Liver (tissue), 8 donors: ENCODE measurements at regions not wholly inside any gene's neighbourhood (a gene's known extent, or its start where the extent isn't known, plus 50 kb on each side); places are given as distances from the start of the nearest gene placed in this dataset.

Experiments
- DNase-seq: peaks from one replicate; pipeline ENCODE4 v3.0.0-alpha.2; 2017; ENCODE audit warnings: low spot score
- H3K27ac ChIP-seq, 2 donors: one replicate each; pipeline ENCODE4 v1.7.0; 2013; ENCODE audit warnings: inconsistent platforms in 2 of 2, low read length in 2 of 2, control low read depth in 1 of 2, low read depth in 1 of 2, mild to moderate bottlenecking in 1 of 2
- H3K27me3 ChIP-seq, 4 donors: one replicate each; pipeline versions ENCODE4 v1.6.1 to v1.7.0; 2013; ENCODE audit warnings: low read length in 3 of 4, inconsistent platforms in 1 of 4, mild to moderate bottlenecking in 1 of 4, moderate library complexity in 1 of 4; ENCODE audit not compliant: control insufficient read depth in 4 of 4, insufficient read depth in 4 of 4
- H3K36me3 ChIP-seq, 4 donors: one replicate each; pipeline versions ENCODE4 v1.6.1 to v1.7.0; 2013; ENCODE audit warnings: low read length in 3 of 4, mild to moderate bottlenecking in 3 of 4, low read depth in 1 of 4, moderate library complexity in 1 of 4; ENCODE audit not compliant: control insufficient read depth in 4 of 4, insufficient read depth in 3 of 4
- H3K4me1 ChIP-seq, 4 donors: one replicate each; pipeline versions ENCODE4 v1.6.1 to v1.7.0; 2013; ENCODE audit warnings: low read length in 3 of 4, mild to moderate bottlenecking in 3 of 4, moderate library complexity in 1 of 4; ENCODE audit not compliant: control insufficient read depth in 4 of 4, insufficient read depth in 4 of 4
- H3K4me3 ChIP-seq, 3 donors: one replicate each; pipeline versions ENCODE4 v1.6.1 to v1.7.0; 2013; ENCODE audit warnings: low read length in 3 of 3, control low read depth in 1 of 3, low read depth in 1 of 3, mild to moderate bottlenecking in 1 of 3
- H3K9ac ChIP-seq, 2 donors: one replicate each; pipeline ENCODE4 v1.7.0; 2013; ENCODE audit warnings: low read length in 2 of 2, mild to moderate bottlenecking in 2 of 2, moderate library complexity in 2 of 2, control low read depth in 1 of 2, low read depth in 1 of 2
- H3K9me3 ChIP-seq, 4 donors: one replicate each; pipeline versions ENCODE4 v1.6.1 to v1.7.0; 2013; ENCODE audit warnings: low read length in 3 of 4; ENCODE audit not compliant: control insufficient read depth in 4 of 4
- ATF3 ChIP-seq: IDR thresholded peaks from 2 replicates; pipeline ENCODE4 v1.6.1; 2016; ENCODE audit warnings: antibody characterized with exemption
- FOXA1 ChIP-seq: IDR thresholded peaks from 2 replicates; pipeline ENCODE4 v1.6.1; 2016; ENCODE audit warnings: antibody characterized with exemption
- FOXA2 ChIP-seq: IDR thresholded peaks from 2 replicates; pipeline ENCODE4 v1.6.1; 2016; ENCODE audit warnings: antibody characterized with exemption
- GABPA ChIP-seq, 2 donors: IDR thresholded peaks in 1 of 2; conservative IDR thresholded peaks in 1 of 2; 2 replicates each; pipeline ENCODE4 v1.6.1; 2016; ENCODE audit warnings: antibody characterized with exemption in 2 of 2, mild to moderate bottlenecking in 1 of 2, moderate library complexity in 1 of 2
- HNF4G ChIP-seq: IDR thresholded peaks from 2 replicates; pipeline ENCODE4 v1.6.1; 2016; ENCODE audit warnings: antibody characterized with exemption
- JUND ChIP-seq, 2 donors: IDR thresholded peaks; 2 replicates each; pipeline ENCODE4 v1.6.1; 2016; ENCODE audit warnings: antibody characterized with exemption in 2 of 2
- MAX ChIP-seq: IDR thresholded peaks from 2 replicates; pipeline ENCODE4 v1.6.1; 2016; ENCODE audit warnings: antibody characterized with exemption
- NR2F2 ChIP-seq: IDR thresholded peaks from 2 replicates; pipeline ENCODE4 v1.6.1; 2016; ENCODE audit warnings: antibody characterized with exemption
- RAD21 ChIP-seq, 2 donors: IDR thresholded peaks; 2 replicates each; pipeline ENCODE4 v1.6.1; 2016; ENCODE audit warnings: antibody characterized with exemption in 2 of 2, mild to moderate bottlenecking in 2 of 2
- SP1 ChIP-seq: IDR thresholded peaks from 2 replicates; pipeline ENCODE4 v1.6.1; 2018; ENCODE audit warnings: antibody characterized with exemption, mild to moderate bottlenecking
- TAF1 ChIP-seq: conservative IDR thresholded peaks from 2 replicates; pipeline ENCODE4 v1.6.1; 2016; ENCODE audit warnings: antibody characterized with exemption, mild to moderate bottlenecking
- YY1 ChIP-seq: IDR thresholded peaks from 2 replicates; pipeline ENCODE4 v1.6.1; 2016; ENCODE audit warnings: antibody characterized with exemption, mild to moderate bottlenecking
- ZBTB33 ChIP-seq: IDR thresholded peaks from 2 replicates; pipeline ENCODE4 v1.6.1; 2016; ENCODE audit warnings: antibody characterized with exemption
- WGBS: extraction: QIAGEN DNeasy Blood & Tissue Kit; methylation state at CpG from one replicate; pipeline ENCODE4 v1.1.7; 2013; 5-methylcytosine and 5-hydroxymethylcytosine counted together
- TF ChIP-seq, protein P1 (sequence below): IDR thresholded peaks from 2 replicates; pipeline ENCODE4 v1.6.1; 2016; ENCODE audit warnings: antibody characterized with exemption, mild to moderate bottlenecking
- TF ChIP-seq, protein P2 (sequence below): fragments of 150-350 bp; IDR thresholded peaks from 2 replicates; pipeline ENCODE4 v1.5.1; 2017; ENCODE audit warnings: improper control_type of control experiment, low read depth, low read length; ENCODE audit not compliant: missing input control
- donor health status: healthy.
- donor health status: healthy.
- donor health status: healthy.
- donor health status: healthy.
- donor health status: healthy.

DNA sequence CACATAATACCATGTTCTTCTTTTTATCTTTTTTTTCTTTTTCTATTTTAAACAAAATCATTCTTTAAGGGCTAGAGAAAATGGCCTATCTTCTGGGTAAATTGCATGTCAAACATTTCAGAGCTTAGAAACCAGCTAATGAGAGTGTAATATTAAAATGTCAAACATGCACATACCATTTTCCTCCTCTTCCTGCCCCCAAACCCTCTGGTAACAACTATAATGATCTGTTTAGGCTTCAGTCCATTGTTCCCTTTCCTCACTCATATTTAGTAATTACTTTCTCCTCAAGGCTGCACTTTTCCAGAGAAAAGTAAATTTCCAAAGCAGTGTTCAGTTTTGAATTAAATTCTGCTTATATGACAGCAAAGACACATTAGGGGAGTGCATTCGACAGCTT lies 224.3 kb upstream of the ROBO2 start (continued):
- no peak for TF ChIP-seq HNF4G

DNA sequence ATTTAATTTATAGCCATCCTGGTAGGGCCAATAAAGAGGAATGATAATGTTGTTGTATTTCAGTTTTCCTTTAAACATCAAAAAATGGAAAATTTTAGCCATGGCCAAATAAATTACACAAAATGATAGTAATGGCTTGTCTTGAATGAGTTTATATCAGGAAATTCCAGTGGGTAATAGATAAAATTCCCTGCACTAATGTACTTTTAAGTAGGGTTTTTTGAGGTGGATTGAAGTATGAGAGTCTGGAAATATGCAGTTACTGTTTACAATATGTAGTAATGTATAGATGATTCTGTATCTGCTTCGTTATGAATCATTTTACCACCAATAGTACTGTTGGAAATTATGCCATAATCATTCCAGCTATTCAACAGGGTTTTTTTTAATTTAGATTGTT lies 219.4 kb upstream of the ROBO2 start:
- Histone ChIP-seq H3K4me1 (no peaks in the 10 kb centered on the region), H3K9ac (no peak overlapping the region), H3K4me3 (no peak overlapping the region), H3K9me3 (no peaks in the 10 kb centered on the region), H3K27ac (no peak overlapping the region), H3K27me3 (no peaks in the 10 kb centered on the region), H3K36me3 (no peaks in the 10 kb centered on the region)
- TF ChIP-seq ATF3 (no peak), TAF1 (no peak), SP1 (no peak)
- WGBS = 78% methylated on average over 1 of the region's 1 CpG
- DNase-seq = no peak

- no peak for DNase-seq
- Histone ChIP-seq H3K9ac (no peak overlapping the region), H3K27me3 (no peaks in the 10 kb centered on the region), H3K9me3 (no peaks in the 10 kb centered on the region), H3K36me3 (no peaks in the 10 kb centered on the region), H3K4me3 (no peak overlapping the region), H3K27ac (no peak overlapping the region), H3K4me1 (no peaks in the 10 kb centered on the region)
- no peak for TF ChIP-seq ZBTB33
- TF ChIP-seq JUND (IDR thresholded peaks at IDR 0.05) = no peak
- no peak for TF ChIP-seq MAX
- TF ChIP-seq YY1 = no peak
- no peak for TF ChIP-seq SP1
- no peak for TF ChIP-seq TAF1
- TF ChIP-seq RAD21 (IDR thresholded peaks at IDR 0.05) = no peak
- TF ChIP-seq, protein P1, sequence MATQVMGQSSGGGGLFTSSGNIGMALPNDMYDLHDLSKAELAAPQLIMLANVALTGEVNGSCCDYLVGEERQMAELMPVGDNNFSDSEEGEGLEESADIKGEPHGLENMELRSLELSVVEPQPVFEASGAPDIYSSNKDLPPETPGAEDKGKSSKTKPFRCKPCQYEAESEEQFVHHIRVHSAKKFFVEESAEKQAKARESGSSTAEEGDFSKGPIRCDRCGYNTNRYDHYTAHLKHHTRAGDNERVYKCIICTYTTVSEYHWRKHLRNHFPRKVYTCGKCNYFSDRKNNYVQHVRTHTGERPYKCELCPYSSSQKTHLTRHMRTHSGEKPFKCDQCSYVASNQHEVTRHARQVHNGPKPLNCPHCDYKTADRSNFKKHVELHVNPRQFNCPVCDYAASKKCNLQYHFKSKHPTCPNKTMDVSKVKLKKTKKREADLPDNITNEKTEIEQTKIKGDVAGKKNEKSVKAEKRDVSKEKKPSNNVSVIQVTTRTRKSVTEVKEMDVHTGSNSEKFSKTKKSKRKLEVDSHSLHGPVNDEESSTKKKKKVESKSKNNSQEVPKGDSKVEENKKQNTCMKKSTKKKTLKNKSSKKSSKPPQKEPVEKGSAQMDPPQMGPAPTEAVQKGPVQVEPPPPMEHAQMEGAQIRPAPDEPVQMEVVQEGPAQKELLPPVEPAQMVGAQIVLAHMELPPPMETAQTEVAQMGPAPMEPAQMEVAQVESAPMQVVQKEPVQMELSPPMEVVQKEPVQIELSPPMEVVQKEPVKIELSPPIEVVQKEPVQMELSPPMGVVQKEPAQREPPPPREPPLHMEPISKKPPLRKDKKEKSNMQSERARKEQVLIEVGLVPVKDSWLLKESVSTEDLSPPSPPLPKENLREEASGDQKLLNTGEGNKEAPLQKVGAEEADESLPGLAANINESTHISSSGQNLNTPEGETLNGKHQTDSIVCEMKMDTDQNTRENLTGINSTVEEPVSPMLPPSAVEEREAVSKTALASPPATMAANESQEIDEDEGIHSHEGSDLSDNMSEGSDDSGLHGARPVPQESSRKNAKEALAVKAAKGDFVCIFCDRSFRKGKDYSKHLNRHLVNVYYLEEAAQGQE = no peak
- TF ChIP-seq FOXA2 = no peak
- WGBS = 77% methylated on average over 6 of the region's 6 CpGs
These were observed 215.2 kb upstream of the ROBO2 start for GRCh38 chr3:76824658-76825240.

DNA sequence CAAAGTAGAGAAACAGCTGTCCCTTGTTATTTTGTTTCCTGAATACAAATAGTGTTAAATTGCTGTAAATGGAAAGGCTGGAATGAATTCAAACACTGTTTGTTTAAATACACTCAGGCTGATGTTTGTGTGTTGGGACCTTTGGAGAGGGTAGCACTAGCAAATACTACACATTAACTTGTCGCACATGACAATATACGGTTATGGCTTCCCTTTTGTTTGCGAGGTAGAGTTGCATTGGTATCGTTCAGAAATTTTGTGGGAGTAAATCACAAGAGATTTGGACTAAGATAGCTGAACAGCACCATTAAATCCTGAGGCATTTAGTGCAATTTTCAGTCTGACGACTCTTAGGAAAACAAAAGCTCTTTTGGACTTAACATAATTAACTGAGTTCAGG lies 213.0 kb upstream of the ROBO2 start:
- H3K4me1 ChIP-seq = no peaks in the 10 kb centered on the region
- H3K36me3 ChIP-seq = no peaks in the 10 kb centered on the region
- no peaks in the 10 kb centered on the region for H3K9me3 ChIP-seq
- DNase-seq = no peak
- no peak overlapping the region for H3K27ac ChIP-seq
- 30% methylated on average over 5 of the region's 5 CpGs for WGBS
- H3K27me3 ChIP-seq = no peaks in the 10 kb centered on the region
- no peak overlapping the region for H3K4me3 ChIP-seq
- no peak overlapping the region for H3K9ac ChIP-seq
- TF ChIP-seq GABPA (IDR thresholded peaks at IDR 0.05 in 1 of 2, conservative IDR thresholded peaks at IDR 0.05 in 1 of 2) (no peak), FOXA2 (no peak), NR2F2 (no peak), FOXA1 (no peak), HNF4G (no peak), TAF1 (no peak)
- TF ChIP-seq, protein P1 = no peak
- TF ChIP-seq, protein P2, sequence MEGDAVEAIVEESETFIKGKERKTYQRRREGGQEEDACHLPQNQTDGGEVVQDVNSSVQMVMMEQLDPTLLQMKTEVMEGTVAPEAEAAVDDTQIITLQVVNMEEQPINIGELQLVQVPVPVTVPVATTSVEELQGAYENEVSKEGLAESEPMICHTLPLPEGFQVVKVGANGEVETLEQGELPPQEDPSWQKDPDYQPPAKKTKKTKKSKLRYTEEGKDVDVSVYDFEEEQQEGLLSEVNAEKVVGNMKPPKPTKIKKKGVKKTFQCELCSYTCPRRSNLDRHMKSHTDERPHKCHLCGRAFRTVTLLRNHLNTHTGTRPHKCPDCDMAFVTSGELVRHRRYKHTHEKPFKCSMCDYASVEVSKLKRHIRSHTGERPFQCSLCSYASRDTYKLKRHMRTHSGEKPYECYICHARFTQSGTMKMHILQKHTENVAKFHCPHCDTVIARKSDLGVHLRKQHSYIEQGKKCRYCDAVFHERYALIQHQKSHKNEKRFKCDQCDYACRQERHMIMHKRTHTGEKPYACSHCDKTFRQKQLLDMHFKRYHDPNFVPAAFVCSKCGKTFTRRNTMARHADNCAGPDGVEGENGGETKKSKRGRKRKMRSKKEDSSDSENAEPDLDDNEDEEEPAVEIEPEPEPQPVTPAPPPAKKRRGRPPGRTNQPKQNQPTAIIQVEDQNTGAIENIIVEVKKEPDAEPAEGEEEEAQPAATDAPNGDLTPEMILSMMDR = no peak
